ENCODE measurements at regions not wholly inside any gene's neighbourhood (a gene's known extent, or its start where the extent isn't known, plus 50 kb on each side); places are given as distances from the start of the nearest gene placed in this dataset.

- DNase-seq (ENCODE audit: low read depth in 2 of 2) = no peak
- TF ChIP-seq, protein P1, sequence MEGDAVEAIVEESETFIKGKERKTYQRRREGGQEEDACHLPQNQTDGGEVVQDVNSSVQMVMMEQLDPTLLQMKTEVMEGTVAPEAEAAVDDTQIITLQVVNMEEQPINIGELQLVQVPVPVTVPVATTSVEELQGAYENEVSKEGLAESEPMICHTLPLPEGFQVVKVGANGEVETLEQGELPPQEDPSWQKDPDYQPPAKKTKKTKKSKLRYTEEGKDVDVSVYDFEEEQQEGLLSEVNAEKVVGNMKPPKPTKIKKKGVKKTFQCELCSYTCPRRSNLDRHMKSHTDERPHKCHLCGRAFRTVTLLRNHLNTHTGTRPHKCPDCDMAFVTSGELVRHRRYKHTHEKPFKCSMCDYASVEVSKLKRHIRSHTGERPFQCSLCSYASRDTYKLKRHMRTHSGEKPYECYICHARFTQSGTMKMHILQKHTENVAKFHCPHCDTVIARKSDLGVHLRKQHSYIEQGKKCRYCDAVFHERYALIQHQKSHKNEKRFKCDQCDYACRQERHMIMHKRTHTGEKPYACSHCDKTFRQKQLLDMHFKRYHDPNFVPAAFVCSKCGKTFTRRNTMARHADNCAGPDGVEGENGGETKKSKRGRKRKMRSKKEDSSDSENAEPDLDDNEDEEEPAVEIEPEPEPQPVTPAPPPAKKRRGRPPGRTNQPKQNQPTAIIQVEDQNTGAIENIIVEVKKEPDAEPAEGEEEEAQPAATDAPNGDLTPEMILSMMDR (IDR thresholded peaks at IDR 0.05; ENCODE audit: low read depth, low read length) = no peak
- no peak overlapping the region for H3K4me3 ChIP-seq (replicated peaks in 1 of 2; ENCODE audit: low read depth in 2 of 2, low read length in 2 of 2)
Observed at GRCh38 chr3:13199899-13200451, 126.7 kb upstream of the IQSEC1 start.

GRCh38 chr3:13199006-13199776 lies 126.0 kb upstream of the IQSEC1 start:
- DNase-seq (ENCODE audit: low read depth in 2 of 2) = no peak
- TF ChIP-seq, protein P1 (IDR thresholded peaks at IDR 0.05; ENCODE audit: low read depth, low read length) = no peak
- no peak overlapping the region for H3K4me3 ChIP-seq (replicated peaks in 1 of 2; ENCODE audit: low read depth in 2 of 2, low read length in 2 of 2)

DNA sequence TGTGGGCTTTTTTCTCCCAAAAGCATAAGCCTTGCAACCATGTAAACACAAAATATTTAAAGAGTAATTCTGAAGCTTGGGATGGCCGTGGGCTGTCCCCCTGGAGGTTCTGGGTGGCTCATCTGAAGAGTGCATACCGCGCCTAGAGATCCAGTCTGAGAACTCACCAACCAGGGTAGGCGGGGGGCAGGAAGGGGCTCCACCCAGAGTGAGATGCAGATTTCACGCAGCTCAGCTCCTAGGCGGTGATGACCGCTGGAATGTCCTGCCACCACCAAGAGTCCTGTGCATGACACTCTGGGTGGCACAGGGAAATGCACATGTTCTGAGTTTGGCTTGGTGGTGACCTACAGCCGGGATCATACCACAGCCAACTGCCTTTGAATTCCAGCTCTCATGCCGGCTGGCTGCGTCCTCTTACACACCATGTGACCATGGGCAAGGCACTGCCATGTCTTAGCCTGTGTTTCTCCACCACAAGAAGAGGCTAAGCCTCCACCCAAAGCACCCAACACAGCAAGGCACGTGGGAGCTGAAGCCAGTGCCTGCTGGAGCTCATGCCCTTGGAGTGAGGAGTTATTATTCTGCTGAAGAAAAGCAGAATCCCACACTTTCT lies 125.1 kb upstream of the IQSEC1 start:
- TF ChIP-seq, protein P1 (IDR thresholded peaks at IDR 0.05; ENCODE audit: low read depth, low read length) = no peak
- H3K4me3 ChIP-seq (replicated peaks in 1 of 2; ENCODE audit: low read depth in 2 of 2, low read length in 2 of 2) = no peak overlapping the region
- DNase-seq (ENCODE audit: low read depth in 2 of 2) = no peak

DNA sequence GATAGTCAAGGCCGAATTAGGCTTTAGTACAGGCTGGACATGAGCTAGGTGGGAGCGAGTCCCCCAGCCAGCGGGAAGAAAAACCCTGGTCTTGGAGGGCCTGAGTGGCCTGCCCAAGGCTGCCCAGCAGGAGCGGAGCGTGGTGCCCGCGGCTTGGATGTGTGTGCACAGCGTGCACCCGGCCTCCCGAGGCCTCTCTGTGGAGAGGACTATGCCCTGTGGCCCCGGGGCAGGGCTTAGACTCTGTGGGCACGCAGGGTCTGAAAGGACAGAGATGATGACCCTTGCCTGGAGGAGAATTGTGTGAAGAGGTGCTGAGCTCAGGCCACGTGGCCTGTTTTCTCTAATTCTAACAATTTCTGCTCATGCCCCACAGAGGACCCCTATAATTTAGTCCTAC lies 124.6 kb upstream of the IQSEC1 start:
- TF ChIP-seq, protein P1 (IDR thresholded peaks at IDR 0.05; ENCODE audit: low read depth, low read length) = no peak
- no peak overlapping the region for H3K4me3 ChIP-seq (replicated peaks in 1 of 2; ENCODE audit: low read depth in 2 of 2, low read length in 2 of 2)
- no peak for DNase-seq (ENCODE audit: low read depth in 2 of 2)

DNA sequence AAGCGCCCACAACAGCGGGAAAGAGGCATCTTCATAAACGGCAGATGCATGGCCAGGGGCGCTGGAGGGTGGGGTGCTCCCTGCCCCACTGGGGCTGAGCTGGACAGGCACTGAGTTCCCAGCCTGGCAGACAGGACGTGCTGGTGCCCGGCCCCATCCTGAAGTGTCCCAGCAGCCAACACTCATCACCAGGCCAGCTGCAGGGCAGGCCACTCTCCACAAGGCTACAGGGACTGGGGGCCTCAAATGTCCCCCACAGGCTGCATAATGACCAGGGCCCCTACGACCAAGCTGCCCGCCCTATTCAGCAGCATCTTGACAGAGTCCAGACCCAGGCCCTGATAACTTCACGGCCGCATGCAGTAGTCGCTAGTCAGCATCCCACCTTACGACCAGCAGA lies 124.1 kb upstream of the IQSEC1 start:
- H3K4me3 ChIP-seq (replicated peaks in 1 of 2; ENCODE audit: low read depth in 2 of 2, low read length in 2 of 2) = no peak overlapping the region
- TF ChIP-seq, protein P1 (IDR thresholded peaks at IDR 0.05; ENCODE audit: low read depth, low read length) = no peak
- no peak for DNase-seq (ENCODE audit: low read depth in 2 of 2)

DNA sequence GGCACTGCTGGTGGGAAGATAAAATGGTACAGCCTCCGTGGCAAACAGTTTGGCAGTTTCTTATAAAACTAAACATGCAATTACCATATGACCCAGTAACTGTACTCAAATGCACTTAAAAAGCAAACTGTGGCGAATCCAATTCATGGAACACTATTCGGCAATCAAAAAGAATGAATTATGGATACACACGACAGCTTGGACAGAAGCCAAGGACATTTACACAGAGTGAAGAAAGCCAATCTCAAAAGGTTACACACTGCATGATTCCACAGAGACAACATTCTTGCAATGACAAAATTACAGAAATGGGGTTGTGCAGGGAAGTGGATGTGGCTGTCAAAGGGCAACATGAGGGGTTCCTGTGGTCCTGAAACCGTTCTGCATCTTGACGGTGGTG lies 122.1 kb upstream of the IQSEC1 start:
- TF ChIP-seq, protein P1 (IDR thresholded peaks at IDR 0.05; ENCODE audit: low read depth, low read length) = no peak
- no peak for DNase-seq (ENCODE audit: low read depth in 2 of 2)
- H3K4me3 ChIP-seq (replicated peaks in 1 of 2; ENCODE audit: low read depth in 2 of 2, low read length in 2 of 2) = no peak overlapping the region
